HEK293T (cell line): ENCODE measurements at regions not wholly inside any gene's neighbourhood (a gene's known extent, or its start where the extent isn't known, plus 50 kb on each side); places are given as distances from the start of the nearest gene placed in this dataset.

ENCODE experiments used
- CTCF ChIA-PET: fragments of 350-600 bp; formaldehyde crosslinking; extraction: SDS; loops from one replicate; lab custom pipeline; 2021; ENCODE audit warnings: antibody characterized with exemption, inconsistent platforms; lab: Yijun Ruan, JAX
- POLR2A ChIA-PET: fragments of 350-600 bp; formaldehyde crosslinking; extraction: SDS; loops from one replicate; lab custom pipeline; 2020; ENCODE audit warnings: antibody characterized with exemption, inconsistent platforms; lab: Yijun Ruan, JAX
- DNase-seq: peaks from one replicate; pipeline ENCODE4 v3.0.0; 2012; ENCODE audit warnings: mixed read lengths; ENCODE audit errors: extremely low spot score
- ARNT ChIP-seq: fragments of 450-650 bp; IDR thresholded peaks from 2 replicates; pipeline ENCODE4 v1.6.1; 2017; ENCODE audit warnings: mild to moderate bottlenecking
- BHLHE40 ChIP-seq: fragments of 450-650 bp; IDR thresholded peaks from 2 replicates; pipeline ENCODE4 v1.6.1; 2016; ENCODE audit warnings: mild to moderate bottlenecking, moderate library complexity, borderline replicate concordance
- CTBP1 ChIP-seq: fragments of 450-650 bp; IDR thresholded peaks from 2 replicates; pipeline ENCODE4 v1.6.1; 2016; ENCODE audit warnings: borderline replicate concordance
- ELF4 ChIP-seq: fragments of 450-650 bp; IDR thresholded peaks from 2 replicates; pipeline ENCODE4 v1.6.1; 2017; ENCODE audit warnings: antibody characterized with exemption
- FOXA1 ChIP-seq: fragments of 450-650 bp; IDR thresholded peaks from 2 replicates; pipeline ENCODE4 v1.6.1; 2016; ENCODE audit warnings: mild to moderate bottlenecking
- FOXK2 ChIP-seq: fragments of 450-650 bp; IDR thresholded peaks from 2 replicates; pipeline ENCODE4 v1.6.1; 2016; ENCODE audit warnings: mild to moderate bottlenecking
- FOXM1 ChIP-seq: fragments of 450-650 bp; IDR thresholded peaks from 2 replicates; pipeline ENCODE4 v1.6.1; 2017; ENCODE audit warnings: mild to moderate bottlenecking, borderline replicate concordance
- HDGF ChIP-seq: fragments of 450-650 bp; IDR thresholded peaks from 2 replicates; pipeline ENCODE4 v1.6.1; 2017; ENCODE audit warnings: antibody characterized with exemption, borderline replicate concordance
- L3MBTL2 ChIP-seq: fragments of 450-650 bp; conservative IDR thresholded peaks from 2 replicates; pipeline ENCODE4 v1.6.1; 2016; ENCODE audit warnings: mild to moderate bottlenecking
- LEF1 ChIP-seq: fragments of 450-650 bp; IDR thresholded peaks from 2 replicates; pipeline ENCODE4 v1.6.1; 2017; ENCODE audit warnings: mild to moderate bottlenecking, borderline replicate concordance
- NFRKB ChIP-seq: fragments of 450-650 bp; IDR thresholded peaks from 2 replicates; pipeline ENCODE4 v1.6.1; 2016; ENCODE audit warnings: mild to moderate bottlenecking, moderate library complexity
- SP1 ChIP-seq: fragments of 450-650 bp; IDR thresholded peaks from 2 replicates; pipeline ENCODE4 v1.6.1; 2017
- SUZ12 ChIP-seq: fragments of 450-650 bp; IDR thresholded peaks from 2 replicates; pipeline ENCODE4 v1.6.1; 2016; ENCODE audit warnings: mild to moderate bottlenecking
- TARDBP ChIP-seq: fragments of 450-650 bp; IDR thresholded peaks from 2 replicates; pipeline ENCODE4 v1.6.1; 2016
- ZNF384 ChIP-seq: fragments of 450-650 bp; IDR thresholded peaks from 2 replicates; pipeline ENCODE4 v1.6.1; 2016
- TF ChIP-seq, protein P1 (sequence below): fragments of 450-650 bp; IDR thresholded peaks from 2 replicates; pipeline ENCODE4 v1.6.1; 2016

DNA sequence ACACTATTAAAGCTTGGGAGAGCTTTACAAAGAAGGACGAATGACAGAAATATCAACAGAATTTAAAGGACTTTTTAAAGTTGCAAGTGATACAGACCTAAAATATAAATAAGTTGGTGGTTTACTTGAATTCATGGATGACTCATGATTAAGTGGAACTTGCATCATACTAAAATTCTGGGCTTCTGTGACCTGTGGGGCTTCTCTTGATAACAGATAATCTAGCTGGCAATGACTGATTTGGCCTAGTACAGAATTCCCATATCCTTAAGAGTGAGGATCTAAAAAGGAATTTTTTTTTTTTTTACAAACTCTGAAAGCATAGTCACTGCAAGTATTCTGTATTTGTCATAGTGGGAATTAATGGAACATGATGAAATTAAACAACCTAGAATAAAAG is 543.7 kb upstream of the SGCD start:
- DNase-seq, result no peak
- no peak for TF ChIP-seq ELF4
- no peak for TF ChIP-seq FOXK2
- TF ChIP-seq FOXA1, result no peak
- ChIA-PET POLR2A (no interaction called here), CTCF (no interaction called here)

DNA sequence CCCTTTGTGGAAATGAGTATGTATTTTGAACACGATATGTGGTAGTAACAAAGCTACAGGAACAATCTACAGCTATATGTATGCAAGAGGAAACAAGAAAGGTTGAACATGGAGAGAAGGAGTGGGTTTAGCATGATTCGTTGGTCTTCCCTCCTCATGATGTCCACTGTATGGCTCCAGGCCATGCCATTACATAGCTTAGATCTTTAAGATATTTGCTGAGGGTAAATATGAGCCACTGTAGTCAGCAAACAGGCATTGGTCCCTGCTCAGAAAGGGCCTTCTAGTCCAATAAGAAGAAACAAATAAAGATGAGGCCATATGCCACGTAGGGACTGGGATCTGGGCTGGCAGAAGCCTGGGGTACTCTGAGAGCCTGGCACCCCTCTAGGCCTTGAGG is 543.2 kb upstream of the SGCD start:
- DNase-seq, result no peak
- TF ChIP-seq HDGF (no peak), LEF1 (no peak), TARDBP (no peak), ARNT (no peak), FOXK2 (no peak), CTBP1 (no peak), FOXA1 (no peak), NFRKB (no peak), SUZ12 (no peak), SP1 (no peak), FOXM1 (no peak), ZNF384 (no peak), L3MBTL2 (no peak)
- TF ChIP-seq, protein P1, sequence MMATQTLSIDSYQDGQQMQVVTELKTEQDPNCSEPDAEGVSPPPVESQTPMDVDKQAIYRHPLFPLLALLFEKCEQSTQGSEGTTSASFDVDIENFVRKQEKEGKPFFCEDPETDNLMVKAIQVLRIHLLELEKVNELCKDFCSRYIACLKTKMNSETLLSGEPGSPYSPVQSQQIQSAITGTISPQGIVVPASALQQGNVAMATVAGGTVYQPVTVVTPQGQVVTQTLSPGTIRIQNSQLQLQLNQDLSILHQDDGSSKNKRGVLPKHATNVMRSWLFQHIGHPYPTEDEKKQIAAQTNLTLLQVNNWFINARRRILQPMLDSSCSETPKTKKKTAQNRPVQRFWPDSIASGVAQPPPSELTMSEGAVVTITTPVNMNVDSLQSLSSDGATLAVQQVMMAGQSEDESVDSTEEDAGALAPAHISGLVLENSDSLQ, result no peak
- ChIA-PET POLR2A (no interaction called here), CTCF (no interaction called here)

DNA sequence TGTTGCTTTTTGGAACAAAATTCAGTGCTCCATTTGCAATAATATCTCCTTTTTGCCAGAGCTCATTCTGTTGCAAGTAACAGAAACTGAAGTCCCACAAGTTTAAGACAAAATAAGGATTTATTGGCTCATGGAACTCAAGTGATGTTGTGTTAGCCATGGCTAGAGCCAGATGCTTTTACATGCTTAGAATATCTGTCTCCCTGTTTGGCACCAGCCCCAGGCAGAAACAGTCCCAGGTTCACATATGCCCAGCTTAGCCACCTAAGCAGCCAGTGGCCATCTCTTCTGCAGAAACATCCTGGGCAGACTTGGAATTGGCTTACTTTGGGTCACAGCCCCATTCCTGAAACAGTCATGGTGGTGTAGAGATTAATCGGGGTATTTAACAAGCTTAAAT is 540.9 kb upstream of the SGCD start:
- ChIA-PET POLR2A (no interaction called here), CTCF (no interaction called here)
- no peak for DNase-seq
- TF ChIP-seq ELF4, result no peak
- TF ChIP-seq HDGF, result no peak
- no peak for TF ChIP-seq NFRKB
- TF ChIP-seq FOXK2, result no peak
- TF ChIP-seq CTBP1, result no peak
- no peak for TF ChIP-seq SUZ12
- no peak for TF ChIP-seq ZNF384
- TF ChIP-seq BHLHE40, result no peak
- TF ChIP-seq, protein P1, result no peak
- no peak for TF ChIP-seq L3MBTL2
- no peak for TF ChIP-seq FOXM1

DNA sequence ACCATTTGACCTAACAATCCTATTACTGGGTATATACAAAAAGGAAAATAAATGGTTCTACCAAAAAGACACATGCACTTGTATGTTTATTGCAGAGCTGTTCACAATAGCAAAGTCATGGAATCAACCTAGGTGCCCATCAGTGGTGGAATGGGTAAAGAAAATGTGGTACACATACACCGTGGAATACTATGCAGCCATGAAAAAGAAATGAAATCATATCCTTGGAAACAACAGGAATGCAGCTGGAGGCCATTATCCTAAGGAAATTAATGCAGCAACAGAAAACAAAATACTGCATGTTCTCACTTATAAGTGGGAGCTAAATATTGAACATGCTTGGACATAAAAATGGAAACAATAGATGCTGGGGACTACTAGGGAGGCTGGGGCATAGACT is 534.1 kb upstream of the SGCD start:
- DNase-seq, result no peak
- POLR2A ChIA-PET, result no interaction called here
- TF ChIP-seq LEF1, result no peak
- TF ChIP-seq, protein P1, result no peak
- no peak for TF ChIP-seq HDGF
- TF ChIP-seq FOXK2, result no peak
- TF ChIP-seq ZNF384, result no peak
- CTCF ChIA-PET, result no interaction called here

DNA sequence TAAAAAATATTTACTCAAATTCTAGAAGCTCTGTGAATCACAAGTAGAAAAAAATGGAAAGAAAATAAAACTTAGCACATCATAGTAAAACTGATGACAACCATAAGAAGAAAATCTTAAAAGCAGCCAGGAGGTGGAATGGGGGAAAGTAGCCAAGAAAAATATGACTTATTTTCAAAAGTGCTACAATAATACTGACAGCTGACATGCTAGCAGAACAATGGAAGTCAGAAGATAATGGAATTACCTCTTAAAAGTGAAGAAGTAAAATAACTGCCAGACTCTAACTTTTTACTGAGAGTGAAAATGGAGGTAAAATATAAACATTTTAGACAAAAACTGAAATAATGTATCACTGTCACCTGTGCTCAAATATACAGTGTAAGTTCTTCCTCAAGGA is 532.2 kb upstream of the SGCD start:
- no peak for DNase-seq
- CTCF ChIA-PET, result no interaction called here
- TF ChIP-seq FOXK2 (no peak), FOXA1 (no peak), FOXM1 (no peak), ELF4 (no peak), BHLHE40 (no peak), LEF1 (no peak), ZNF384 (no peak), NFRKB (no peak), SP1 (no peak), HDGF (no peak), CTBP1 (no peak)
- POLR2A ChIA-PET, result no interaction called here

DNA sequence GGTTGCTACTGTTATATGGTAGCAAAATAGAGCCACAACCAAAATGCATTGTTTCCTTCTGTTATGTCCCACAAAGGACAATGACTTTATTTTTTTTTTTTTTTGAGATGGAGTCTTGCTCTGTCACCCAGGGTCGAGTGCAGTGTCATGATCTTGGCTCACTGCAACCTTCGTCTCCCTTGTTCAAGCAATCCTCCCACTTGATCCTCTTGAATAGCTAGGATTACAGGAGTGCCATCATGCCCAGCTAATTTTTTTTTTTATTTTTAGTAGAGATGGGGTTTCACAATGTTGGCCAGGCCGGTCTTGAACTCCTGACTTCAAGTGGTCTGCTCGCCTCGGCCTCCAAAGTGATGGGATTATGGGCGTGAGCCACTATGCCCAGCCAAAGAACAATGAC is 527.7 kb upstream of the SGCD start:
- TF ChIP-seq BHLHE40 (no peak), LEF1 (no peak), ZNF384 (no peak), ARNT (no peak), ELF4 (no peak), SUZ12 (no peak), FOXK2 (no peak), FOXM1 (no peak), TARDBP (no peak), CTBP1 (no peak), SP1 (no peak), NFRKB (no peak)
- TF ChIP-seq, protein P1, result no peak
- POLR2A ChIA-PET, result no interaction called here
- CTCF ChIA-PET, result no interaction called here
- no peak for DNase-seq
